ENCODE measurements at regions not wholly inside any gene's neighbourhood (a gene's known extent, or its start where the extent isn't known, plus 50 kb on each side); places are given as distances from the start of the nearest gene placed in this dataset.
"Not testable (repeated sequence)": the region's sequence is repeated elsewhere in the genome, so short reads cannot be mapped to it uniquely, and the experiment has no call there.

- Histone ChIP-seq H3K4me1 (ENCODE audit: control insufficient read depth, insufficient read depth, low read length) (no peaks in the 10 kb centered on the region), H3K4me2 (ENCODE audit: low read length) (no peak overlapping the region), H3K9me3 (replicated peaks; ENCODE audit: low read length) (peaks cover 1% of the 10 kb centered on the region), H3K36me3 (ENCODE audit: insufficient read depth, low read length) (no peaks in the 10 kb centered on the region), H3K4me3 (ENCODE audit: low read length) (no peak overlapping the region), H3K9ac (ENCODE audit: low read depth, low read length) (no peak overlapping the region), H3K27me3 (ENCODE audit: control insufficient read depth, insufficient read depth, low read length) (no peaks in the 10 kb centered on the region)
Measured at GRCh38 chr4:177802661-177803060, 360.4 kb upstream of the AGA start.

- Histone ChIP-seq H3K27me3 (ENCODE audit: control insufficient read depth, insufficient read depth, low read length) (no peaks in the 10 kb centered on the region), H3K36me3 (ENCODE audit: insufficient read depth, low read length) (no peaks in the 10 kb centered on the region), H3K9ac (ENCODE audit: low read depth, low read length) (no peak overlapping the region), H3K4me1 (ENCODE audit: control insufficient read depth, insufficient read depth, low read length) (no peaks in the 10 kb centered on the region), H3K4me3 (ENCODE audit: low read length) (no peak overlapping the region), H3K9me3 (replicated peaks; ENCODE audit: low read length) (peaks cover 6% of the 10 kb centered on the region), H3K4me2 (ENCODE audit: low read length) (no peak overlapping the region)
Measured at GRCh38 chr4:177803151-177803550, 360.9 kb upstream of the AGA start.

DNA sequence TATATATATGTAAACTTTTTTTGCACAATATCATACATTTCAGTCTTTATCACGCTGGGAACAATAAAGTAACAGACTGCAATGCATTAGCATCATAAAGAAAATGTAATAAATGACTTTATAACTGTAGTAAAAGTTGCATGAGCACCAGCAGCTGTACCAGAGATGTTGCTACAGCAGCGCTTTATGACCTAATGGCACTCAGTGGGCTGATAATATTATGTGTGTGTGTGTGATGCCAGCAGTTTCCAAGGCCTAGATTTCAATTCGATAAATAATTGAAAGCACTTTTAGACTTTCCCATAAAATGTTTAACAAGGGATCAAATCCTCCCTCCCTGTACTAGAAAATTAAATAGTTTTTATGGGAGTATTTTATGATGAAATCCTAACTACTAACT lies 367.6 kb upstream of the AGA start:
- H3K9me3 ChIP-seq (replicated peaks; ENCODE audit: low read length), result peaks cover 10% of the 10 kb centered on the region
- no peaks in the 10 kb centered on the region for H3K4me1 ChIP-seq (ENCODE audit: control insufficient read depth, insufficient read depth, low read length)
- no peak overlapping the region for H3K9ac ChIP-seq (ENCODE audit: low read depth, low read length)
- no peak overlapping the region for H3K4me2 ChIP-seq (ENCODE audit: low read length)
- H3K27me3 ChIP-seq (ENCODE audit: control insufficient read depth, insufficient read depth, low read length), result no peaks in the 10 kb centered on the region
- no peak overlapping the region for H3K4me3 ChIP-seq (ENCODE audit: low read length)
- H3K36me3 ChIP-seq (ENCODE audit: insufficient read depth, low read length), result no peaks in the 10 kb centered on the region

GRCh38 chr4:177810220-177810619 lies 368.0 kb upstream of the AGA start:
- Histone ChIP-seq H3K9me3 (replicated peaks; ENCODE audit: low read length) (peaks cover 10% of the 10 kb centered on the region), H3K27me3 (ENCODE audit: control insufficient read depth, insufficient read depth, low read length) (no peaks in the 10 kb centered on the region), H3K4me2 (ENCODE audit: low read length) (no peak overlapping the region), H3K4me1 (ENCODE audit: control insufficient read depth, insufficient read depth, low read length) (no peaks in the 10 kb centered on the region), H3K9ac (ENCODE audit: low read depth, low read length) (no peak overlapping the region), H3K36me3 (ENCODE audit: insufficient read depth, low read length) (no peaks in the 10 kb centered on the region), H3K4me3 (ENCODE audit: low read length) (no peak overlapping the region)

DNA sequence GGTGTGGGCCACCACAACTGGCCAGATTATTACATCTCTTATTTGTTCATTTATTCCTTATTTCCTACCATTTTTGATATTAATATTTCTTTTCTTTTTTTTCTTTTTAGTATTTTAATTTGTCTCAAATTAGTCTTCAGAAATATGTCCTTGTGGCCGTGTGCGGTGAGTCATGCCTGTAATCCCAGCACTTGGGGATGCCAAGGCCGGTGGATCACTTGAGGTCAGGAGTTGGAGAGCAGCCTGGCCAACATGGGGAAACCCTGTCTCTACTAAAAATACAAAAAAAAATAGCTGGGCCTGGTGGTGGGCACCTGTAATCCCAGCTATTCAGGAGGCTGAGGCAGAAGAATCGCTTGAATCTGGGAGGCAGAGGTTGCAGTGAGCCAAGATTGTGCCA lies 376.2 kb upstream of the AGA start:
- not testable (repeated sequence) for H3K4me3 ChIP-seq (ENCODE audit: low read length); H3K9ac ChIP-seq (ENCODE audit: low read depth, low read length); H3K27me3 ChIP-seq (ENCODE audit: control insufficient read depth, insufficient read depth, low read length); H3K4me1 ChIP-seq (ENCODE audit: control insufficient read depth, insufficient read depth, low read length); H3K9me3 ChIP-seq (replicated peaks; ENCODE audit: low read length); H3K36me3 ChIP-seq (ENCODE audit: insufficient read depth, low read length); H3K4me2 ChIP-seq (ENCODE audit: low read length)

GRCh38 chr4:177826973-177827372 lies 384.7 kb upstream of the AGA start:
- H3K27me3 ChIP-seq (ENCODE audit: control insufficient read depth, insufficient read depth, low read length), result no peaks in the 10 kb centered on the region
- H3K9ac ChIP-seq (ENCODE audit: low read depth, low read length), result no peak overlapping the region
- no peak overlapping the region for H3K4me3 ChIP-seq (ENCODE audit: low read length)
- no peaks in the 10 kb centered on the region for H3K4me1 ChIP-seq (ENCODE audit: control insufficient read depth, insufficient read depth, low read length)
- H3K36me3 ChIP-seq (ENCODE audit: insufficient read depth, low read length), result no peaks in the 10 kb centered on the region
- H3K9me3 ChIP-seq (replicated peaks; ENCODE audit: low read length), result peaks cover 2% of the 10 kb centered on the region
- H3K4me2 ChIP-seq (ENCODE audit: low read length), result no peak overlapping the region

- Histone ChIP-seq H3K4me1 (ENCODE audit: control insufficient read depth, insufficient read depth, low read length) (no peaks in the 10 kb centered on the region), H3K36me3 (ENCODE audit: insufficient read depth, low read length) (no peaks in the 10 kb centered on the region), H3K9ac (ENCODE audit: low read depth, low read length) (no peak overlapping the region), H3K4me2 (ENCODE audit: low read length) (no peak overlapping the region), H3K9me3 (replicated peaks; ENCODE audit: low read length) (no peaks in the 10 kb centered on the region), H3K4me3 (ENCODE audit: low read length) (no peak overlapping the region), H3K27me3 (ENCODE audit: control insufficient read depth, insufficient read depth, low read length) (no peaks in the 10 kb centered on the region)
Measured at GRCh38 chr4:177841258-177841657, 399.0 kb upstream of the AGA start.

- Histone ChIP-seq H3K4me2 (ENCODE audit: low read length) (no peak overlapping the region), H3K4me1 (ENCODE audit: control insufficient read depth, insufficient read depth, low read length) (no peaks in the 10 kb centered on the region), H3K36me3 (ENCODE audit: insufficient read depth, low read length) (no peaks in the 10 kb centered on the region), H3K9me3 (replicated peaks; ENCODE audit: low read length) (peaks cover 9% of the 10 kb centered on the region), H3K9ac (ENCODE audit: low read depth, low read length) (no peak overlapping the region), H3K4me3 (ENCODE audit: low read length) (no peak overlapping the region), H3K27me3 (ENCODE audit: control insufficient read depth, insufficient read depth, low read length) (no peaks in the 10 kb centered on the region)
Measured at GRCh38 chr4:177853229-177853628, 411.0 kb upstream of the AGA start.

GRCh38 chr4:177855507-177856197 lies 413.4 kb upstream of the AGA start:
- Histone ChIP-seq H3K9me3 (replicated peaks; ENCODE audit: low read length) (peaks cover 10% of the 10 kb centered on the region), H3K4me3 (ENCODE audit: low read length) (no peak overlapping the region), H3K4me2 (ENCODE audit: low read length) (no peak overlapping the region), H3K36me3 (ENCODE audit: insufficient read depth, low read length) (no peaks in the 10 kb centered on the region), H3K4me1 (ENCODE audit: control insufficient read depth, insufficient read depth, low read length) (no peaks in the 10 kb centered on the region), H3K9ac (ENCODE audit: low read depth, low read length) (no peak overlapping the region), H3K27me3 (ENCODE audit: control insufficient read depth, insufficient read depth, low read length) (no peaks in the 10 kb centered on the region)

- Histone ChIP-seq H3K27me3 (ENCODE audit: control insufficient read depth, insufficient read depth, low read length) (no peaks in the 10 kb centered on the region), H3K9me3 (replicated peaks; ENCODE audit: low read length) (peaks cover 11% of the 10 kb centered on the region), H3K4me1 (ENCODE audit: control insufficient read depth, insufficient read depth, low read length) (no peaks in the 10 kb centered on the region), H3K9ac (ENCODE audit: low read depth, low read length) (no peak overlapping the region), H3K4me2 (ENCODE audit: low read length) (no peak overlapping the region), H3K36me3 (ENCODE audit: insufficient read depth, low read length) (no peaks in the 10 kb centered on the region), H3K4me3 (ENCODE audit: low read length) (no peak overlapping the region)
Measured at GRCh38 chr4:177860171-177860570, 417.9 kb upstream of the AGA start.

DNA sequence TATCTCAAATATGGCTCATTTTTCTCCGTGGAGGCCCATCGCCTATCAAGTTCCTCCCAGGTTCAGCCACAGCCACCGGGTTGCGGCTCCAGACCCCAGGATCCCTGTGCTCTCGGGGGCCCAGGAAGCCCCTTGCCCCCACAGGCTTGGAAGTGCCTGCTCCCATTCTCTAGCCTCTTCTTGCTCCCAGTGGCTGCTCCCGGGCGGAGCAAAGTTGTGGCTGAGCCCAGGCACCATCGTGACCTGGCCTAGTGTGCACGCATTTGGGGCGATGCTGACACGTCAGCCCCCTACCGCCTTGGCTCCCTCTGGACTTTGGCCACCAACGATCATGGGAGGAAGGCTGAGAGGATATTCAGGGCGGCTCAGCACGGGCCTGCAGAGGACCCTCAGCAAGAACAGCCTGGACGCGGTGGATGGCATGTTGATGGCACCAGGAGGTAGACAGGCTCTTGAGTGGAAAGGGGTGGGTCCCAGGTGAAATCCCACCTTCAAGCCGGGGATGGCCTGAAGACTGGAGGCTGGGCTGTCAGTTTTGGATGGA lies 419.4 kb upstream of the AGA start:
- Histone ChIP-seq H3K27me3 (ENCODE audit: control insufficient read depth, insufficient read depth, low read length) (no peaks in the 10 kb centered on the region), H3K4me3 (ENCODE audit: low read length) (no peak overlapping the region)

DNA sequence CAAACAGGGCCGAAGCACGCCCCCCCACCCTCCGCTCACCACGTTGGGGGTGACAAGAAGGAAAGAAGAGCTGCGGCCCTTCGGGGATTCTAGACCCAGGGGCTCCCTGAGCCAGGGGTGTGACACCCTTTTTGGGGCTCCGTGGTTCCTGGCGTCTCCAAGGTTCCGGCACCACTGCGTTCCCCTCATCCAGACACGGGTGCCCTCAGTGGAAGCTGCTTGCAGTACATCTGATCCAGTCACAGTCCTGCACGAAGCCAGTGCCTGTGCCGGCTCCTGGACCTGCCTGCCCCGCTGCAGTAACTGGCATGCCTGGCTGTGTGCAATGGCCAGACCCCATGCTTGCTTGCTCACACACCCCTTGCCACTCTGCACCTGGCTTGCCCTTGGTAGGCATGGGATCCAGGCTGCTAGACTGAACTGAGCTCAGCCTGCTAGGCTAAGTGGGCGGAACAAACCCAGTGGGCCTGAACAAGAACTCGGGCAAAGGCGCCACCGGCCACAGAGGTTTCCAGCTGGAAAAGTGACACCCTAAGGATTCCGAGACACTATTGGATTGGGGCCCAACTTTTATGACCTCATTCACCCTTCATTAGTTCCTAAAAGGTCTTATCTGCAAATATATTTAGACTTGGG lies 420.4 kb upstream of the AGA start:
- Histone ChIP-seq H3K4me2 (ENCODE audit: low read length) (no peak overlapping the region), H3K4me3 (ENCODE audit: low read length) (no peak overlapping the region), H3K9ac (ENCODE audit: low read depth, low read length) (no peak overlapping the region), H3K36me3 (ENCODE audit: insufficient read depth, low read length) (no peaks in the 10 kb centered on the region), H3K4me1 (ENCODE audit: control insufficient read depth, insufficient read depth, low read length) (no peaks in the 10 kb centered on the region), H3K9me3 (replicated peaks; ENCODE audit: low read length) (peaks cover 8% of the 10 kb centered on the region), H3K27me3 (ENCODE audit: control insufficient read depth, insufficient read depth, low read length) (no peaks in the 10 kb centered on the region)

More for the DNA sequence above, 419.4 kb upstream of the AGA start:
- Histone ChIP-seq H3K36me3 (ENCODE audit: insufficient read depth, low read length) (no peaks in the 10 kb centered on the region), H3K4me1 (ENCODE audit: control insufficient read depth, insufficient read depth, low read length) (no peaks in the 10 kb centered on the region), H3K4me2 (ENCODE audit: low read length) (no peak overlapping the region), H3K9me3 (replicated peaks; ENCODE audit: low read length) (peaks cover 8% of the 10 kb centered on the region), H3K9ac (ENCODE audit: low read depth, low read length) (no peak overlapping the region)
